Astrocyte (in vitro differentiated cells and primary cell): ENCODE measurements at regions not wholly inside any gene's neighbourhood (a gene's known extent, or its start where the extent isn't known, plus 50 kb on each side); places are given as distances from the start of the nearest gene placed in this dataset.

ENCODE experiments used
- DNase-seq: peaks from one replicate; pipeline ENCODE4 v3.0.0-alpha.2; 2010; ENCODE audit warnings: low read depth
- FAIRE-seq: peaks from 2 replicates; lab custom pipeline; 2011; peaks lifted over from hg19 to GRCh38; lab: Jason Lieb, UNC
- H2AFZ ChIP-seq: 2 replicates; pipeline ENCODE4 v1.6.0; 2012; ENCODE audit warnings: low read depth, low read length, inconsistent platforms
- H3K27ac ChIP-seq: 2 replicates; pipeline ENCODE4 v1.5.1; 2011; ENCODE audit warnings: low read depth, low read length, inconsistent platforms
- H3K27me3 ChIP-seq: 2 replicates; pipeline ENCODE4 v1.6.0; 2011; ENCODE audit warnings: low read length, inconsistent platforms; ENCODE audit not compliant: insufficient read depth
- H3K36me3 ChIP-seq: 2 replicates; pipeline ENCODE4 v1.5.1; 2011; ENCODE audit warnings: low read length, inconsistent platforms; ENCODE audit not compliant: insufficient read depth
- H3K4me1 ChIP-seq: 2 replicates; pipeline ENCODE4 v1.5.1; 2011; ENCODE audit warnings: low read length, inconsistent platforms; ENCODE audit not compliant: insufficient read depth
- H3K4me2 ChIP-seq: 2 replicates; pipeline ENCODE4 v1.6.0; 2012; ENCODE audit warnings: low read length, inconsistent platforms
- H3K4me3 ChIP-seq: 2 replicates; pipeline ENCODE4 v1.5.1; 2011; ENCODE audit warnings: low read depth, mild to moderate bottlenecking, low read length, inconsistent platforms; ENCODE audit not compliant: insufficient read depth
- H3K79me2 ChIP-seq: 2 replicates; pipeline ENCODE4 v1.6.0; 2012; ENCODE audit warnings: mild to moderate bottlenecking, low read length, inconsistent platforms; ENCODE audit not compliant: insufficient read depth
- H3K9ac ChIP-seq: 2 replicates; pipeline ENCODE4 v1.6.0; 2012; ENCODE audit warnings: mild to moderate bottlenecking, low read length, inconsistent platforms
- H3K9me3 ChIP-seq: 2 replicates; pipeline ENCODE4 v1.5.1; 2012; ENCODE audit warnings: low read depth, mild to moderate bottlenecking, low read length, inconsistent platforms; ENCODE audit not compliant: insufficient read depth
- H4K20me1 ChIP-seq: 2 replicates; pipeline ENCODE4 v1.6.0; 2012; ENCODE audit warnings: low read length, inconsistent platforms; ENCODE audit not compliant: insufficient read depth
- H3K27ac Mint-ChIP-seq: one replicate; pipeline ENCODE4 v1.8.0; 2021; ENCODE audit warnings: mild to moderate bottlenecking, mixed read lengths; ENCODE audit not compliant: unreplicated experiment
- H3K27me3 Mint-ChIP-seq: one replicate; pipeline ENCODE4 v1.8.0; 2021; ENCODE audit warnings: low read depth, mixed read lengths; ENCODE audit not compliant: unreplicated experiment
- H3K36me3 Mint-ChIP-seq: one replicate; pipeline ENCODE4 v1.8.0; 2021; ENCODE audit warnings: low read depth, mixed read lengths; ENCODE audit not compliant: unreplicated experiment
- H3K4me1 Mint-ChIP-seq: one replicate; pipeline ENCODE4 v1.8.0; 2021; ENCODE audit warnings: low read depth, mixed read lengths; ENCODE audit not compliant: unreplicated experiment
- H3K4me3 Mint-ChIP-seq: one replicate; pipeline ENCODE4 v1.8.0; 2021; ENCODE audit warnings: mild to moderate bottlenecking, moderate library complexity, mixed read lengths; ENCODE audit not compliant: unreplicated experiment
- H3K9me3 Mint-ChIP-seq: one replicate; pipeline ENCODE4 v1.8.0; 2021; ENCODE audit warnings: mild to moderate bottlenecking, mixed read lengths; ENCODE audit not compliant: unreplicated experiment
- EZH2 ChIP-seq: IDR thresholded peaks from 2 replicates; pipeline ENCODE4 v1.6.1; 2012; ENCODE audit warnings: mild to moderate bottlenecking, low read length, inconsistent platforms; ENCODE audit not compliant: insufficient read depth
- TF ChIP-seq, protein P1 (sequence below): IDR thresholded peaks from 2 replicates; pipeline ENCODE4 v1.5.1; 2011; ENCODE audit warnings: low read depth, mild to moderate bottlenecking, inconsistent platforms, low read length, moderate library complexity; ENCODE audit not compliant: insufficient read depth

DNA sequence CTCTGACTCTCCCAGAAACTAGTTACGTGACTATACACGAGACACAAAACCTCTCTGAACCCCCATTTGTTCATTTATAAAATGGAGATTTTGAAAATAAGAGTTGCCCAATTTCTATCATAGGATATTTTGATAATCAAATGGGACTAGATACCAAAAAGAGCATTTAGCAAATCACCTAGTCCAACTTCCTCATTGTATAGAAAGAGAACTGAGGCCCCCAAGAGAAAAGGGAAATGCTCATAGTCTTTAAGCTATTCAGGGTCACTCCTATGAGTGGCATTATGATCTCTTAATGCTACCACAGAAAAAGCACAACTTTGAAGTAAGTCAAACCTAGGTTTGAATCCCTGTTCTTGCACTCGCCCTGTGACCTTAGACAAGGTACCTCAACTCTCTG is 62.7 kb downstream of the BMP15 start:
- H3K79me2 ChIP-seq, result no peaks in the 10 kb centered on the region
- H3K4me3 ChIP-seq, result no peak overlapping the region
- peaks cover under 1% of the 10 kb centered on the region for H3K9me3 Mint-ChIP-seq
- no peaks in the 10 kb centered on the region for H3K36me3 ChIP-seq
- H4K20me1 ChIP-seq, result no peaks in the 10 kb centered on the region
- no peak overlapping the region for H2AFZ ChIP-seq
- H3K9me3 ChIP-seq, result no peaks in the 10 kb centered on the region
- H3K4me1 Mint-ChIP-seq, result peaks cover 5% of the 10 kb centered on the region
- TF ChIP-seq, protein P1, sequence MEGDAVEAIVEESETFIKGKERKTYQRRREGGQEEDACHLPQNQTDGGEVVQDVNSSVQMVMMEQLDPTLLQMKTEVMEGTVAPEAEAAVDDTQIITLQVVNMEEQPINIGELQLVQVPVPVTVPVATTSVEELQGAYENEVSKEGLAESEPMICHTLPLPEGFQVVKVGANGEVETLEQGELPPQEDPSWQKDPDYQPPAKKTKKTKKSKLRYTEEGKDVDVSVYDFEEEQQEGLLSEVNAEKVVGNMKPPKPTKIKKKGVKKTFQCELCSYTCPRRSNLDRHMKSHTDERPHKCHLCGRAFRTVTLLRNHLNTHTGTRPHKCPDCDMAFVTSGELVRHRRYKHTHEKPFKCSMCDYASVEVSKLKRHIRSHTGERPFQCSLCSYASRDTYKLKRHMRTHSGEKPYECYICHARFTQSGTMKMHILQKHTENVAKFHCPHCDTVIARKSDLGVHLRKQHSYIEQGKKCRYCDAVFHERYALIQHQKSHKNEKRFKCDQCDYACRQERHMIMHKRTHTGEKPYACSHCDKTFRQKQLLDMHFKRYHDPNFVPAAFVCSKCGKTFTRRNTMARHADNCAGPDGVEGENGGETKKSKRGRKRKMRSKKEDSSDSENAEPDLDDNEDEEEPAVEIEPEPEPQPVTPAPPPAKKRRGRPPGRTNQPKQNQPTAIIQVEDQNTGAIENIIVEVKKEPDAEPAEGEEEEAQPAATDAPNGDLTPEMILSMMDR, result no peak
- TF ChIP-seq EZH2, result no peak
- no peak overlapping the region for H3K27ac ChIP-seq
- DNase-seq (no peak), FAIRE-seq (no peak)
- H3K4me3 Mint-ChIP-seq, result no peak overlapping the region
- H3K27ac Mint-ChIP-seq, result no peak overlapping the region
- H3K4me1 ChIP-seq, result no peaks in the 10 kb centered on the region
- H3K4me2 ChIP-seq, result no peak overlapping the region
- H3K27me3 ChIP-seq, result no peaks in the 10 kb centered on the region
- no peaks in the 10 kb centered on the region for H3K36me3 Mint-ChIP-seq
- H3K9ac ChIP-seq, result no peak overlapping the region
- no peaks in the 10 kb centered on the region for H3K27me3 Mint-ChIP-seq

GRCh38 chrX:50978920-50979682 is 68.6 kb downstream of the BMP15 start:
- no peak overlapping the region for H3K4me3 ChIP-seq
- H3K27me3 ChIP-seq, result no peaks in the 10 kb centered on the region
- H3K36me3 ChIP-seq, result no peaks in the 10 kb centered on the region
- no peak overlapping the region for H3K27ac ChIP-seq
- TF ChIP-seq, protein P1, result no peak
- TF ChIP-seq EZH2, result no peak
- no peak overlapping the region for H3K9ac ChIP-seq
- no peak overlapping the region for H3K4me3 Mint-ChIP-seq
- DNase-seq (no peak), FAIRE-seq (no peak)
- H3K4me1 ChIP-seq, result no peaks in the 10 kb centered on the region
- no peaks in the 10 kb centered on the region for H3K4me1 Mint-ChIP-seq
- H2AFZ ChIP-seq, result no peak overlapping the region
- H4K20me1 ChIP-seq, result no peaks in the 10 kb centered on the region
- no peaks in the 10 kb centered on the region for H3K9me3 ChIP-seq
- H3K9me3 Mint-ChIP-seq, result peaks cover 2% of the 10 kb centered on the region
- no peak overlapping the region for H3K27ac Mint-ChIP-seq
- H3K4me2 ChIP-seq, result no peak overlapping the region
- H3K36me3 Mint-ChIP-seq, result no peaks in the 10 kb centered on the region
- no peaks in the 10 kb centered on the region for H3K79me2 ChIP-seq
- no peaks in the 10 kb centered on the region for H3K27me3 Mint-ChIP-seq

DNA sequence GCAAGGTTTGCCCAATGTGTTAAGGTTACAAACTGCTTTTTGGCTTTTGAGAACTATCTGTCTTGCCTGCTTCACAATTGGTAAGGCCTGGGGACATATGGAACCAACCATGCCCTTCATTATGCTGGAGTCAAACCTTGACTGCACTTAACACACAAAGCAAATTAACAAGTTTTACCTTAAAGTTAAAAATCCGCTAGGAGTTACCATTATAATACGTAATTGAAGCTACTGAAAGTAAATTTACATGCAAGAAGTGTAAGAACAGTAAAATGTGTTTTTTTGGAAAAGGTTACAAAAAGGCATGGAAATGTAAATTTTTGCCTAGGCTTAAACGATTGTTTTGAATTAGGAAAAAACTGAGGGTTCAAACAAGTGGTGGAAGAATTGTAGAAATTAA is 69.7 kb downstream of the BMP15 start:
- FAIRE-seq (no peak), DNase-seq (no peak)
- Mint-ChIP-seq H3K4me3 (no peak overlapping the region), H3K27ac (no peak overlapping the region), H3K36me3 (no peaks in the 10 kb centered on the region), H3K9me3 (peaks cover 2% of the 10 kb centered on the region), H3K4me1 (no peaks in the 10 kb centered on the region), H3K27me3 (no peaks in the 10 kb centered on the region)
- H3K27ac ChIP-seq, result no peak overlapping the region
- no peaks in the 10 kb centered on the region for H3K79me2 ChIP-seq
- no peak overlapping the region for H2AFZ ChIP-seq
- H3K4me3 ChIP-seq, result no peak overlapping the region
- TF ChIP-seq, protein P1, result no peak
- no peak for TF ChIP-seq EZH2
- H3K4me2 ChIP-seq, result no peak overlapping the region
- H3K9ac ChIP-seq, result no peak overlapping the region
- H3K36me3 ChIP-seq, result no peaks in the 10 kb centered on the region
- H4K20me1 ChIP-seq, result no peaks in the 10 kb centered on the region
- H3K4me1 ChIP-seq, result no peaks in the 10 kb centered on the region
- H3K9me3 ChIP-seq, result no peaks in the 10 kb centered on the region
- no peaks in the 10 kb centered on the region for H3K27me3 ChIP-seq
